Pancreas (tissue), 10 donors: ENCODE measurements at regions not wholly inside any gene's neighbourhood (a gene's known extent, or its start where the extent isn't known, plus 50 kb on each side); places are given as distances from the start of the nearest gene placed in this dataset.
"Not testable (repeated sequence)": the region's sequence is repeated elsewhere in the genome, so short reads cannot be mapped to it uniquely, and the experiment has no call there.

Experiments used
- ATAC-seq, 4 donors: fragments of 200-7000 bp; cut with Tn5 transposase; one replicate each; pipeline versions ENCODE4 v1.8.0 to v1.9.1; 2020; ENCODE audit warnings: mild to moderate bottlenecking in 4 of 4, moderate library complexity in 4 of 4
- DNase-seq, 6 donors: peaks; one replicate each; pipeline ENCODE4 v3.0.0-alpha.2; 2020
- FAIRE-seq: peaks from 2 replicates; lab custom pipeline; 2012; peaks lifted over from hg19 to GRCh38; lab: Jason Lieb, UNC
- H3K27ac ChIP-seq, 4 donors: fragments of 200-600 bp; sonication (generic); 1 replicate in 3 of 4; 2 replicates in 1 of 4; pipeline versions ENCODE4 v1.5.0 to v1.8.0; 2020
- H3K27me3 ChIP-seq, 4 donors: fragments of 200-600 bp; one replicate each; pipeline ENCODE4 v1.8.0; 2021
- H3K36me3 ChIP-seq, 3 donors: fragments of 200-600 bp; sonication (generic) in 1 of 3; one replicate each; pipeline versions ENCODE4 v1.5.0 to v1.8.0; 2020 to 2021
- H3K4me1 ChIP-seq, 3 donors: fragments of 200-600 bp; one replicate each; pipeline ENCODE4 v1.8.0; 2021
- H3K4me3 ChIP-seq, 4 donors: fragments of 200-600 bp; sonication (generic) in 2 of 4; one replicate each; pipeline versions ENCODE4 v1.5.0 to v1.8.0; 2020 to 2021
- H3K9me3 ChIP-seq, 4 donors: fragments of 200-600 bp; one replicate each; pipeline ENCODE4 v1.8.0; 2021
- WGBS, 2 donors: extraction: QIAGEN DNeasy Blood & Tissue Kit; methylation state at CpG; one replicate each; pipeline ENCODE4 v1.1.7; 2013; 5-methylcytosine and 5-hydroxymethylcytosine counted together
- intact Hi-C, 3 donors: fragments of 100-400 bp; cut with DNase I; formaldehyde crosslinking; loops; one replicate each; pipeline versions ENCODE4 v1.11.1 to v1.14.2; 2022
- TF ChIP-seq, protein P1 (sequence below), 4 donors: fragments of 200-600 bp; sonication (generic) in 3 of 4; IDR thresholded peaks; one replicate each; pipeline versions ENCODE4 v1.5.0 to v1.8.0; 2021; ENCODE audit warnings: antibody characterized with exemption in 4 of 4
- donor health status: healthy with polysubstance abuse.
- donor health status: DM: no; HTN: no; CAD: no; lungs with moderate emphysema.
- donor health status: DM: no; HTN: no; CAD: no.
- donor health status: control.
- donor health status: control.
- donor health status: Bipolar disorder and iron deficiency.
- donor health status: DM: yes; HTN: yes; CAD: no.
- donor health status: DM: no; HTN: no; CAD: no.
- donor health status: DM: no; HTN: no; CAD: no.
- donor health status: DM: yes; HTN: yes; CAD: no.

- no peak for ATAC-seq
- H3K27me3 ChIP-seq = no peaks in the 10 kb centered on the region
- no peak overlapping the region for H3K4me3 ChIP-seq
- FAIRE-seq = no peak
- H3K36me3 ChIP-seq = no peaks in the 10 kb centered on the region
- TF ChIP-seq, protein P1, sequence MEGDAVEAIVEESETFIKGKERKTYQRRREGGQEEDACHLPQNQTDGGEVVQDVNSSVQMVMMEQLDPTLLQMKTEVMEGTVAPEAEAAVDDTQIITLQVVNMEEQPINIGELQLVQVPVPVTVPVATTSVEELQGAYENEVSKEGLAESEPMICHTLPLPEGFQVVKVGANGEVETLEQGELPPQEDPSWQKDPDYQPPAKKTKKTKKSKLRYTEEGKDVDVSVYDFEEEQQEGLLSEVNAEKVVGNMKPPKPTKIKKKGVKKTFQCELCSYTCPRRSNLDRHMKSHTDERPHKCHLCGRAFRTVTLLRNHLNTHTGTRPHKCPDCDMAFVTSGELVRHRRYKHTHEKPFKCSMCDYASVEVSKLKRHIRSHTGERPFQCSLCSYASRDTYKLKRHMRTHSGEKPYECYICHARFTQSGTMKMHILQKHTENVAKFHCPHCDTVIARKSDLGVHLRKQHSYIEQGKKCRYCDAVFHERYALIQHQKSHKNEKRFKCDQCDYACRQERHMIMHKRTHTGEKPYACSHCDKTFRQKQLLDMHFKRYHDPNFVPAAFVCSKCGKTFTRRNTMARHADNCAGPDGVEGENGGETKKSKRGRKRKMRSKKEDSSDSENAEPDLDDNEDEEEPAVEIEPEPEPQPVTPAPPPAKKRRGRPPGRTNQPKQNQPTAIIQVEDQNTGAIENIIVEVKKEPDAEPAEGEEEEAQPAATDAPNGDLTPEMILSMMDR (IDR thresholded peaks at IDR 0.05) = no peak
- WGBS, 2 donors = 60 to 66% methylated on average over 4 of the region's 4 CpGs
- DNase-seq = no peak
- H3K9me3 ChIP-seq = no peaks in the 10 kb centered on the region
- H3K27ac ChIP-seq = no peak overlapping the region
- intact Hi-C loops = no loop called here
- no peaks in the 10 kb centered on the region for H3K4me1 ChIP-seq
Observed at GRCh38 chr7:70890147-70890969, 241.6 kb upstream of the GALNT17 start.

- WGBS, 2 donors = 87 to 88% methylated on average over 10 of the region's 10 CpGs
- intact Hi-C loops = no loop called here
- no peak overlapping the region for H3K4me3 ChIP-seq
- no peak for ATAC-seq
- no peak for DNase-seq
- TF ChIP-seq, protein P1 (IDR thresholded peaks at IDR 0.05) = no peak
- no peaks in the 10 kb centered on the region for H3K9me3 ChIP-seq
- no peak for FAIRE-seq
- no peaks in the 10 kb centered on the region for H3K4me1 ChIP-seq
- no peak overlapping the region for H3K27ac ChIP-seq
- no peaks in the 10 kb centered on the region for H3K36me3 ChIP-seq
- no peaks in the 10 kb centered on the region for H3K27me3 ChIP-seq
Observed at GRCh38 chr7:70893422-70893821, 238.5 kb upstream of the GALNT17 start.

GRCh38 chr7:70893971-70894715, 237.8 kb upstream of the GALNT17 start:
- DNase-seq = no peak
- Histone ChIP-seq H3K4me3 (no peak overlapping the region), H3K36me3 (no peaks in the 10 kb centered on the region), H3K27ac (no peak overlapping the region), H3K27me3 (no peaks in the 10 kb centered on the region), H3K9me3 (no peaks in the 10 kb centered on the region), H3K4me1 (no peaks in the 10 kb centered on the region)
- WGBS, 2 donors = 82 to 85% methylated on average over 4 of the region's 4 CpGs
- no peak for ATAC-seq
- intact Hi-C loops = no loop called here
- FAIRE-seq = no peak
- TF ChIP-seq, protein P1 (IDR thresholded peaks at IDR 0.05) = no peak

DNA sequence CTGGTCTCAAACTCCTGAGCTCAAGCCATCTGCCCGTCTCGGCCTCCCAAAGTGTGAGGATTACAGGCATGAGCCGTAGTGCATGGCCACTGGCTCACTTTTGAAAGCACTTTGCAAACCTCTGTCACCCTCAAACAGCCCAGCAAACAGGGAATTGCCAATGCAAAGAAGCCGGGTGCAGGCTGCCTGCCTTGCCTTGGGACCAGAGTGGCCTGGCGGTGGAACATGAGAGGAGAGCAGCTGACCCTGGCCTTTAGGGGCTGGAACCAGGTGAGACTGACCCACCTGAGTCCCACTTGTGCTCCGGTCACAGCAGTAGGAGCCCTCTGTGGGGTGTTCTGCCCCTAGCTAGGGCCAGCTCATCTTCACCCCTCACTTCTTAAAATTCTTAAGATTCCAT, 237.1 kb upstream of the GALNT17 start:
- no peak for ATAC-seq
- Histone ChIP-seq H3K9me3 (no peaks in the 10 kb centered on the region), H3K27ac (no peak overlapping the region), H3K27me3 (no peaks in the 10 kb centered on the region), H3K4me3 (no peak overlapping the region), H3K4me1 (no peaks in the 10 kb centered on the region), H3K36me3 (no peaks in the 10 kb centered on the region)
- DNase-seq = no peak
- intact Hi-C loops = no loop called here
- FAIRE-seq = no peak
- WGBS, 2 donors = 82 to 88% methylated on average over 6 of the region's 6 CpGs
- TF ChIP-seq, protein P1 (IDR thresholded peaks at IDR 0.05) = no peak

GRCh38 chr7:70895337-70896200, 236.4 kb upstream of the GALNT17 start:
- H3K27ac ChIP-seq, H3K4me1 ChIP-seq, DNase-seq, intact Hi-C loops, H3K9me3 ChIP-seq, H3K4me3 ChIP-seq, FAIRE-seq, H3K27me3 ChIP-seq, H3K36me3 ChIP-seq, ATAC-seq: not testable (repeated sequence)
- 54 to 58% methylated on average over 7 of the region's 7 CpGs for WGBS, 2 donors
